ENCODE measurements at regions not wholly inside any gene's neighbourhood (a gene's known extent, or its start where the extent isn't known, plus 50 kb on each side); places are given as distances from the start of the nearest gene placed in this dataset.

GRCh38 chr3:78406396-78406795 lies 1361.4 kb downstream of the ROBO1 start:
- H3K27me3 ChIP-seq: no peaks in the 10 kb centered on the region
- no peak for TF ChIP-seq CTCF (IDR thresholded peaks at IDR 0.05)
- no peaks in the 10 kb centered on the region for H3K4me1 ChIP-seq
- no peaks in the 10 kb centered on the region for H3K36me3 ChIP-seq
- H3K27ac ChIP-seq: no peak overlapping the region
- H3K9me3 ChIP-seq: no peaks in the 10 kb centered on the region
- no peak overlapping the region for H3K4me3 ChIP-seq
- intact Hi-C loops (cut with DNase I): no loop called here
- no peak for DNase-seq (ENCODE audit: low spot score in 2 of 2)

DNA sequence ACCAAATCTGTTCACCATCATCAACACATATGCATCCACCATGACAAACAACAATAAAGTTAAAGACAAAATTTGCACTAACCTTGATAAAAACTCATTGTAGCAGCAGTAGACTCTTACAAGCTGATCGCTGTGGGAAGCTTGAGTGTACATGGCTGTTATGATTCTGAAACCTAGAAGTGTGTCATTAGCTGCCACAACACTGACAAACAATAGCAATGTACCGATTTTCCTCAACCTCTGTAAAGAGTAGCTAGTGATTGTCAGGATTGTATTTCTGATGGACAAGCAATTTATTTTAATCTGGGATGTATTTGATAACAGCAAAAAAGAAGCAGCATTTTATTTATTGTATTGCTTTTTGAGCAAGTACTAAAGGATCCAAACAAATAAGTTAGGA lies 1357.7 kb downstream of the ROBO1 start:
- H3K9me3 ChIP-seq: no peaks in the 10 kb centered on the region
- no peak overlapping the region for H3K27ac ChIP-seq
- TF ChIP-seq CTCF (IDR thresholded peaks at IDR 0.05): no peak
- H3K27me3 ChIP-seq: no peaks in the 10 kb centered on the region
- intact Hi-C loops (cut with DNase I): no loop called here
- no peaks in the 10 kb centered on the region for H3K4me1 ChIP-seq
- DNase-seq (ENCODE audit: low spot score in 2 of 2): no peak
- no peaks in the 10 kb centered on the region for H3K36me3 ChIP-seq
- no peak overlapping the region for H3K4me3 ChIP-seq

GRCh38 chr3:78414261-78414660 lies 1353.5 kb downstream of the ROBO1 start:
- no peaks in the 10 kb centered on the region for H3K4me1 ChIP-seq
- H3K36me3 ChIP-seq: no peaks in the 10 kb centered on the region
- no peaks in the 10 kb centered on the region for H3K27me3 ChIP-seq
- no peaks in the 10 kb centered on the region for H3K9me3 ChIP-seq
- intact Hi-C loops (cut with DNase I): no loop called here
- no peak for TF ChIP-seq CTCF (IDR thresholded peaks at IDR 0.05)
- DNase-seq (ENCODE audit: low spot score in 2 of 2): no peak
- H3K4me3 ChIP-seq: no peak overlapping the region
- H3K27ac ChIP-seq: no peak overlapping the region

DNA sequence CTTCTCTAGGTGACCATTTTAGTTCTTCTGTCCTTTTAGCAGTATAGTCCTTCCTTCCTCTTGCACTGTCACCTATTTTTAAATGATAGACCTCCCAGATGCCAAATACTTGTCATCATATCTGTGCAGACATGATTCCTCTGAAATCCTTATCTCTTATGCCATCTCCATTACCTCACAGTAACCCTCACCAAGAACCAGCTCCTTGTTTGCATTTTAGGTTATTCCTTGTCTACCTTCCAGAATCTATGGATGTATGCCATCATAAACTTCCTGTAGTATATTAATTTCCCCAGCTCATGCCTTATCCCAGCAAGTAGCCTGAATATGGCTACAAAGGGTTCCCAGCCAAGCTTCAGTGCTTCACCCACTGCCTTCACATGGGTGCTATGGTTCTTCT lies 1347.2 kb downstream of the ROBO1 start:
- Histone ChIP-seq H3K4me1 (no peaks in the 10 kb centered on the region), H3K9me3 (no peaks in the 10 kb centered on the region), H3K27me3 (no peaks in the 10 kb centered on the region), H3K4me3 (no peak overlapping the region), H3K36me3 (no peaks in the 10 kb centered on the region), H3K27ac (no peak overlapping the region)
- TF ChIP-seq CTCF (IDR thresholded peaks at IDR 0.05): no peak
- no peak for DNase-seq (ENCODE audit: low spot score in 2 of 2)
- intact Hi-C loops (cut with DNase I): no loop called here

- Histone ChIP-seq H3K27me3 (no peaks in the 10 kb centered on the region), H3K36me3 (no peaks in the 10 kb centered on the region), H3K4me3 (no peak overlapping the region), H3K9me3 (no peaks in the 10 kb centered on the region), H3K4me1 (no peaks in the 10 kb centered on the region), H3K27ac (no peak overlapping the region)
- intact Hi-C loops (cut with DNase I): no loop called here
- no peak for TF ChIP-seq CTCF (IDR thresholded peaks at IDR 0.05)
- DNase-seq (ENCODE audit: low spot score in 2 of 2): no peak
Observed at GRCh38 chr3:78421247-78421966, 1346.4 kb downstream of the ROBO1 start.

DNA sequence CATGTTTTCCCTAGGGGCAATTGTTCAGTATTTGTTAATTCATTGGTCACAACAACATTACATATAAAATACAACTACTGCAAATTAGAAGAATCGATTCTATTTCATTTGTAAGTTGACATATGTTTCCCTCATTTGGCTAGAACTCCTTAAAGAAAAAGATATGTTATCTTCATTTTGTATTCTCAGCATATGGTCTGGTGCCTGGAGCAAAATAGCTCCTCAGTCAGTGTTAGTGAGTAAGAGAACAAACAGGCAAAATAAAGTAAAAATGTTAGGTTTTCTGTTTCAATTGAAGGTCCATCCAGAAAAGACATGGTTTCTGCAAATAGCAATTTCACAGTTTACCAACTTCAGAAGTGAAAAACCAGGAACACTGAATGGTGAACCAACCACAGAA lies 1343.1 kb downstream of the ROBO1 start:
- Histone ChIP-seq H3K27ac (no peak overlapping the region), H3K36me3 (no peaks in the 10 kb centered on the region), H3K9me3 (peaks cover 0 to 1% of the 10 kb centered on the region in 2 donors), H3K4me3 (no peak overlapping the region), H3K4me1 (no peaks in the 10 kb centered on the region), H3K27me3 (no peaks in the 10 kb centered on the region)
- DNase-seq (ENCODE audit: low spot score in 2 of 2): no peak
- TF ChIP-seq CTCF (IDR thresholded peaks at IDR 0.05): no peak
- intact Hi-C loops (cut with DNase I): no loop called here
